ENCODE measurements at regions not wholly inside any gene's neighbourhood (a gene's known extent, or its start where the extent isn't known, plus 50 kb on each side); places are given as distances from the start of the nearest gene placed in this dataset.

DNA sequence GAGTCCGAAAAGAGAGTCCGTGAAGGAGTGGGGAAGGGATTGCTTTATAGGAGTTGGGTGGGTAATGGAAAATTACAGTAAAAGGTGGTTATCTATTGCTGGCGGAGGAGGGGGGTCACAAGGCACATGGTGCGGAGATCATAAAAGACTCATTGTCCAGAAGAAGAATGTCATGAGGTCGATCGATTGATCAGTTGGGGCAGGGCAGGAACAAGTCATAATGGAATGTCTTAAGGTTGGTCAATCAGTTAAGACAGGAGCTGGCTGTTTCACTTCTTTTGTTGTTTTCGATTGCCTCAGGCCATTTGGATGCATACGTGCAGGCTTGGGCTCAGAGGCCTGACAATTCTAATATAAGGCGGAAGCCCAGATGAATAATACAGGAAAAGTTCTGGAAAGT lies 473.0 kb upstream of the TNP1 start:
- Histone ChIP-seq H3K4me3 (ENCODE audit: low read depth in 2 of 2, low read length in 2 of 2) (no peak overlapping the region), H3K27me3 (ENCODE audit: control insufficient read depth, insufficient read depth, low read length) (no peaks in the 10 kb centered on the region), H3K9me3 (ENCODE audit: control insufficient read depth, insufficient read depth, low read depth, low read length) (no peaks in the 10 kb centered on the region), H3K4me1 (ENCODE audit: control insufficient read depth, insufficient read depth, low read length) (no peaks in the 10 kb centered on the region), H3K27ac (ENCODE audit: low read length) (no peak overlapping the region), H3K36me3 (ENCODE audit: control insufficient read depth, insufficient read depth, low read length) (no peaks in the 10 kb centered on the region)
- no peak for TF ChIP-seq SIN3A (IDR thresholded peaks at IDR 0.05; ENCODE audit: borderline replicate concordance, insufficient read depth, low read depth, low read length)
- TF ChIP-seq, protein P1, sequence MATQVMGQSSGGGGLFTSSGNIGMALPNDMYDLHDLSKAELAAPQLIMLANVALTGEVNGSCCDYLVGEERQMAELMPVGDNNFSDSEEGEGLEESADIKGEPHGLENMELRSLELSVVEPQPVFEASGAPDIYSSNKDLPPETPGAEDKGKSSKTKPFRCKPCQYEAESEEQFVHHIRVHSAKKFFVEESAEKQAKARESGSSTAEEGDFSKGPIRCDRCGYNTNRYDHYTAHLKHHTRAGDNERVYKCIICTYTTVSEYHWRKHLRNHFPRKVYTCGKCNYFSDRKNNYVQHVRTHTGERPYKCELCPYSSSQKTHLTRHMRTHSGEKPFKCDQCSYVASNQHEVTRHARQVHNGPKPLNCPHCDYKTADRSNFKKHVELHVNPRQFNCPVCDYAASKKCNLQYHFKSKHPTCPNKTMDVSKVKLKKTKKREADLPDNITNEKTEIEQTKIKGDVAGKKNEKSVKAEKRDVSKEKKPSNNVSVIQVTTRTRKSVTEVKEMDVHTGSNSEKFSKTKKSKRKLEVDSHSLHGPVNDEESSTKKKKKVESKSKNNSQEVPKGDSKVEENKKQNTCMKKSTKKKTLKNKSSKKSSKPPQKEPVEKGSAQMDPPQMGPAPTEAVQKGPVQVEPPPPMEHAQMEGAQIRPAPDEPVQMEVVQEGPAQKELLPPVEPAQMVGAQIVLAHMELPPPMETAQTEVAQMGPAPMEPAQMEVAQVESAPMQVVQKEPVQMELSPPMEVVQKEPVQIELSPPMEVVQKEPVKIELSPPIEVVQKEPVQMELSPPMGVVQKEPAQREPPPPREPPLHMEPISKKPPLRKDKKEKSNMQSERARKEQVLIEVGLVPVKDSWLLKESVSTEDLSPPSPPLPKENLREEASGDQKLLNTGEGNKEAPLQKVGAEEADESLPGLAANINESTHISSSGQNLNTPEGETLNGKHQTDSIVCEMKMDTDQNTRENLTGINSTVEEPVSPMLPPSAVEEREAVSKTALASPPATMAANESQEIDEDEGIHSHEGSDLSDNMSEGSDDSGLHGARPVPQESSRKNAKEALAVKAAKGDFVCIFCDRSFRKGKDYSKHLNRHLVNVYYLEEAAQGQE (IDR thresholded peaks at IDR 0.05; ENCODE audit: insufficient read depth in 1 of 2, low read depth in 2 of 2, low read length in 1 of 2) = no peak
- TF ChIP-seq POLR2AphosphoS5 (IDR thresholded peaks at IDR 0.05; ENCODE audit: low read depth, low read length) = no peak
- TF ChIP-seq TCF7L2 (IDR thresholded peaks at IDR 0.05; ENCODE audit: low read depth, low read length) = no peak
- TF ChIP-seq, protein P2, sequence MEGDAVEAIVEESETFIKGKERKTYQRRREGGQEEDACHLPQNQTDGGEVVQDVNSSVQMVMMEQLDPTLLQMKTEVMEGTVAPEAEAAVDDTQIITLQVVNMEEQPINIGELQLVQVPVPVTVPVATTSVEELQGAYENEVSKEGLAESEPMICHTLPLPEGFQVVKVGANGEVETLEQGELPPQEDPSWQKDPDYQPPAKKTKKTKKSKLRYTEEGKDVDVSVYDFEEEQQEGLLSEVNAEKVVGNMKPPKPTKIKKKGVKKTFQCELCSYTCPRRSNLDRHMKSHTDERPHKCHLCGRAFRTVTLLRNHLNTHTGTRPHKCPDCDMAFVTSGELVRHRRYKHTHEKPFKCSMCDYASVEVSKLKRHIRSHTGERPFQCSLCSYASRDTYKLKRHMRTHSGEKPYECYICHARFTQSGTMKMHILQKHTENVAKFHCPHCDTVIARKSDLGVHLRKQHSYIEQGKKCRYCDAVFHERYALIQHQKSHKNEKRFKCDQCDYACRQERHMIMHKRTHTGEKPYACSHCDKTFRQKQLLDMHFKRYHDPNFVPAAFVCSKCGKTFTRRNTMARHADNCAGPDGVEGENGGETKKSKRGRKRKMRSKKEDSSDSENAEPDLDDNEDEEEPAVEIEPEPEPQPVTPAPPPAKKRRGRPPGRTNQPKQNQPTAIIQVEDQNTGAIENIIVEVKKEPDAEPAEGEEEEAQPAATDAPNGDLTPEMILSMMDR (IDR thresholded peaks at IDR 0.05) = no peak
- DNase-seq (ENCODE audit: low read depth, low spot score) = no peak
- ChIA-PET CTCF (no interaction called here), POLR2A (no interaction called here)
- intact Hi-C loops (cut with micrococcal nuclease; ENCODE audit: unreplicated experiment) = no loop called here
- in situ Hi-C loops (cut with HindIII; ENCODE audit: low pct_unique_long_range_greater_than_20kb, low sequenced_read_pairs) = no loop called here
- no peak for ATAC-seq
- no TSS peak for BruUV-seq (replicated peaks)

DNA sequence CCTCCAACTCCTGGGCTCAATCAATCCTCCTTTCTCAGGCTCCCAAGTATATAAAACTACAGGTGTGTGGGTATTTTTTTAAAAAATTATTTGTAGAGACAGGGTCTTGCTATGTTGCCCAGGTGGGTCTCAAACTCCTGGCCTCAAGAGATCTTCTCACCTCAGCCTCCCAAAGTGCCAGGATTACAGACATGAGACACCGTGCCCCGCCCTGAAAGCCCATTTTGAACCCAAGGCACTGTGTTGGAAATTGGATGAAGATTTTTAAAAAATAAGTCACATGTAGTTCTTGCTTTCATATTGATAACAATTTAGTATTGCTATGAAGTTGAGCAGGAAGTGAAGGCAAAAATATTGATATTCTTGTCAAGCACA lies 472.5 kb upstream of the TNP1 start:
- Histone ChIP-seq H3K36me3 (ENCODE audit: control insufficient read depth, insufficient read depth, low read length) (no peaks in the 10 kb centered on the region), H3K4me3 (ENCODE audit: low read depth in 2 of 2, low read length in 2 of 2) (no peak overlapping the region), H3K9me3 (ENCODE audit: control insufficient read depth, insufficient read depth, low read depth, low read length) (no peaks in the 10 kb centered on the region), H3K27me3 (ENCODE audit: control insufficient read depth, insufficient read depth, low read length) (no peaks in the 10 kb centered on the region), H3K4me1 (ENCODE audit: control insufficient read depth, insufficient read depth, low read length) (no peaks in the 10 kb centered on the region), H3K27ac (ENCODE audit: low read length) (no peak overlapping the region)
- no TSS peak for BruUV-seq (replicated peaks)
- ATAC-seq (no peak), DNase-seq (ENCODE audit: low read depth, low spot score) (no peak)
- in situ Hi-C loops (cut with HindIII; ENCODE audit: low pct_unique_long_range_greater_than_20kb, low sequenced_read_pairs) (no loop called here), intact Hi-C loops (cut with micrococcal nuclease; ENCODE audit: unreplicated experiment) (no loop called here)
- ChIA-PET POLR2A (no interaction called here), CTCF (no interaction called here)
- no peak for TF ChIP-seq TCF7L2 (IDR thresholded peaks at IDR 0.05; ENCODE audit: low read depth, low read length)
- no peak for TF ChIP-seq POLR2AphosphoS5 (IDR thresholded peaks at IDR 0.05; ENCODE audit: low read depth, low read length)
- TF ChIP-seq, protein P2 (IDR thresholded peaks at IDR 0.05) = no peak
- TF ChIP-seq, protein P1 (IDR thresholded peaks at IDR 0.05; ENCODE audit: insufficient read depth in 1 of 2, low read depth in 2 of 2, low read length in 1 of 2) = no peak
- no peak for TF ChIP-seq SIN3A (IDR thresholded peaks at IDR 0.05; ENCODE audit: borderline replicate concordance, insufficient read depth, low read depth, low read length)

Data from Panc1 (cell line).